H1 (cell line): ENCODE measurements at regions not wholly inside any gene's neighbourhood (a gene's known extent, or its start where the extent isn't known, plus 50 kb on each side); places are given as distances from the start of the nearest gene placed in this dataset.

Experiments
- CTCF ChIA-PET: fragments of 300-600 bp; sonication (Branson Sonifier 250); formaldehyde crosslinking; loops from one replicate; lab custom pipeline; 2021; ENCODE audit not compliant: partially characterized antibody; lab: Charles Lee
- POLR2A ChIA-PET: fragments of 300-600 bp; sonication (Branson Sonifier 250); formaldehyde crosslinking; loops from one replicate; lab custom pipeline; 2021; ENCODE audit warnings: inconsistent platforms; ENCODE audit not compliant: partially characterized antibody; lab: Charles Lee
- DNase-seq, 2 experiments: peaks; one replicate each; pipeline versions ENCODE4 v3.0.0 to v3.0.0-alpha.2; 2010 to 2022; ENCODE audit warnings: low spot score in 2 of 2, low read depth in 1 of 2, mixed read lengths in 1 of 2
- FAIRE-seq: peaks from 2 replicates; lab custom pipeline; 2011; peaks lifted over from hg19 to GRCh38; lab: Jason Lieb, UNC
- H2AFZ ChIP-seq: 2 replicates; pipeline ENCODE4 v1.8.1; 2012; ENCODE audit warnings: low read length, inconsistent platforms
- H2AK5ac ChIP-seq: 2 replicates; pipeline ENCODE4 v1.6.1; 2013; ENCODE audit warnings: low read depth, low read length
- H2BK120ac ChIP-seq: replicated peaks from 2 replicates; pipeline ENCODE3; 2013; ENCODE audit warnings: low read depth, low read length, inconsistent platforms
- H2BK12ac ChIP-seq: 2 replicates; pipeline ENCODE4 v1.6.1; 2013; ENCODE audit warnings: low read depth, low read length
- H2BK15ac ChIP-seq: 2 replicates; pipeline ENCODE4 v1.6.1; 2013; ENCODE audit warnings: low read length
- H2BK20ac ChIP-seq: 2 replicates; pipeline ENCODE4 v1.6.1; 2013; ENCODE audit warnings: low read length
- H2BK5ac ChIP-seq: 2 replicates; pipeline ENCODE4 v1.6.1; 2013; ENCODE audit warnings: low read depth, low read length
- H3K14ac ChIP-seq: 2 replicates; pipeline ENCODE4 v1.6.1; 2013; ENCODE audit warnings: inconsistent platforms; ENCODE audit not compliant: insufficient read length
- H3K18ac ChIP-seq: 2 replicates; pipeline ENCODE4 v1.6.1; 2013; ENCODE audit warnings: low read length; ENCODE audit errors: extremely low read depth
- H3K23ac ChIP-seq: 2 replicates; pipeline ENCODE4 v1.6.1; 2013; ENCODE audit warnings: inconsistent platforms; ENCODE audit not compliant: insufficient read length
- H3K23me2 ChIP-seq: 2 replicates; pipeline ENCODE4 v1.6.1; 2013; ENCODE audit warnings: low read depth, low read length
- H3K27ac ChIP-seq: 2 replicates; pipeline ENCODE4 v1.6.1; 2011; ENCODE audit warnings: low read depth, low read length, inconsistent platforms
- H3K27me3 ChIP-seq, 4 experiments: replicated peaks in 1 of 4; 1 replicate in 1 of 4; 2 replicates in 3 of 4; pipeline versions ENCODE4 v1.6.1 to v1.8.1; 2011 to 2013; ENCODE audit warnings: low read length in 3 of 4, mild to moderate bottlenecking in 3 of 4, inconsistent platforms in 2 of 4, mixed read lengths in 2 of 4, moderate library complexity in 1 of 4; ENCODE audit not compliant: control insufficient read depth in 3 of 4, insufficient read depth in 3 of 4; ENCODE audit errors: extremely low read depth in 1 of 4
- H3K36me3 ChIP-seq, 4 experiments: 2 replicates each; pipeline versions ENCODE4 v1.6.1 to v1.8.1; 2011 to 2013; ENCODE audit warnings: mild to moderate bottlenecking in 4 of 4, low read length in 3 of 4, moderate library complexity in 2 of 4, control low read depth in 1 of 4, inconsistent platforms in 1 of 4; ENCODE audit not compliant: insufficient read depth in 4 of 4, control insufficient read depth in 2 of 4
- H3K4ac ChIP-seq: replicated peaks from 2 replicates; pipeline ENCODE3; 2013; ENCODE audit warnings: low read length, low read depth, mixed read lengths, inconsistent platforms; ENCODE audit not compliant: insufficient read length
- H3K4me1 ChIP-seq, 4 experiments: replicated peaks in 1 of 4; 1 replicate in 1 of 4; 2 replicates in 3 of 4; pipeline versions ENCODE4 v1.6.1 to v1.8.1; 2011 to 2013; ENCODE audit warnings: low read length in 3 of 4, inconsistent platforms in 2 of 4, mixed read lengths in 1 of 4; ENCODE audit not compliant: insufficient read depth in 4 of 4, control insufficient read depth in 3 of 4
- H3K4me2 ChIP-seq, 2 experiments: 2 replicates each; pipeline versions ENCODE4 v1.6.1 to v1.8.1; 2011 to 2013; ENCODE audit warnings: low read depth in 2 of 2, low read length in 2 of 2, control low read depth in 1 of 2, inconsistent platforms in 1 of 2, mild to moderate bottlenecking in 1 of 2; ENCODE audit not compliant: insufficient read depth in 1 of 2
- H3K4me3 ChIP-seq, 4 experiments: fragments of 200-600, 300-600 bp in 1 of 4; sonication (generic), shearing (Covaris generic), sonication (Bioruptor Twin) in 1 of 4; 2 replicates each; pipeline versions ENCODE4 v1.5.1 to v1.8.1; 2011 to 2016; ENCODE audit warnings: low read length in 4 of 4, low read depth in 3 of 4, control low read depth in 2 of 4, inconsistent platforms in 2 of 4, mild to moderate bottlenecking in 2 of 4, mixed read lengths in 1 of 4, moderate library complexity in 1 of 4; ENCODE audit not compliant: insufficient read depth in 2 of 4; ENCODE audit errors: extremely low read depth in 1 of 4
- H3K56ac ChIP-seq: replicated peaks from 2 replicates; pipeline ENCODE3; 2013; ENCODE audit warnings: low read depth, mild to moderate bottlenecking, mixed read lengths, low read length, inconsistent platforms; ENCODE audit not compliant: insufficient read length
- H3K79me1 ChIP-seq: 2 replicates; pipeline ENCODE4 v1.6.1; 2013; ENCODE audit warnings: low read depth, low read length, control low read depth
- H3K79me2 ChIP-seq, 2 experiments: 2 replicates each; pipeline versions ENCODE4 v1.6.1 to v1.8.1; 2012 to 2013; ENCODE audit warnings: low read length in 2 of 2, mild to moderate bottlenecking in 2 of 2, inconsistent platforms in 1 of 2; ENCODE audit not compliant: insufficient read depth in 2 of 2, control insufficient read depth in 1 of 2
- H3K9ac ChIP-seq, 4 experiments: replicated peaks in 1 of 4; 1 replicate in 1 of 4; 2 replicates in 3 of 4; pipeline versions ENCODE4 v1.6.1 to v1.8.1; 2011 to 2013; ENCODE audit warnings: low read depth in 3 of 4, low read length in 3 of 4, control low read depth in 2 of 4, mild to moderate bottlenecking in 2 of 4, moderate library complexity in 2 of 4, inconsistent platforms in 1 of 4; ENCODE audit errors: extremely low read depth in 1 of 4
- H3K9me3 ChIP-seq, 2 experiments: 2 replicates each; pipeline versions ENCODE4 v1.6.1 to v1.8.1; 2012 to 2013; ENCODE audit warnings: mild to moderate bottlenecking in 2 of 2, moderate library complexity in 2 of 2, control low read depth in 1 of 2, inconsistent platforms in 1 of 2, low read depth in 1 of 2, low read length in 1 of 2, mixed read lengths in 1 of 2; ENCODE audit not compliant: insufficient read depth in 2 of 2
- H4K20me1 ChIP-seq, 2 experiments: replicated peaks in 1 of 2; 2 replicates each; pipeline versions ENCODE3 to v1.8.1; 2011 to 2013; ENCODE audit warnings: inconsistent platforms in 2 of 2, low read length in 2 of 2, mild to moderate bottlenecking in 1 of 2; ENCODE audit not compliant: insufficient read depth in 2 of 2, control insufficient read depth in 1 of 2
- H4K5ac ChIP-seq: 2 replicates; pipeline ENCODE4 v1.6.1; 2013; ENCODE audit warnings: low read length, low read depth, mixed read lengths, inconsistent platforms; ENCODE audit not compliant: insufficient read length
- H4K8ac ChIP-seq: 2 replicates; pipeline ENCODE4 v1.8.0; 2013; ENCODE audit warnings: mild to moderate bottlenecking, moderate library complexity, low read length, inconsistent platforms; ENCODE audit not compliant: insufficient read depth; ENCODE audit errors: extremely low read depth
- H4K91ac ChIP-seq: replicated peaks from 2 replicates; pipeline ENCODE3; 2013; ENCODE audit warnings: low read length, mixed read lengths, inconsistent platforms; ENCODE audit not compliant: insufficient read length
- ASH2L ChIP-seq: fragments of 200-600, 300-600 bp; sonication (generic); IDR thresholded peaks from one replicate; pipeline ENCODE4 v1.7.1; 2017; ENCODE audit warnings: low read length
- ATF3 ChIP-seq: IDR thresholded peaks from 2 replicates; pipeline ENCODE4 v1.6.1; 2011; ENCODE audit warnings: low read depth, mild to moderate bottlenecking, low read length; ENCODE audit not compliant: insufficient read depth
- POLR2A ChIP-seq, 2 experiments: IDR thresholded peaks; 1 replicate in 1 of 2; 2 replicates in 1 of 2; pipeline ENCODE4 v1.6.1; 2011; ENCODE audit warnings: low read depth in 2 of 2, low read length in 2 of 2, mild to moderate bottlenecking in 2 of 2; ENCODE audit errors: control extremely low read depth in 1 of 2
- RBBP5 ChIP-seq: IDR thresholded peaks from 2 replicates; pipeline ENCODE4 v1.7.1; 2012; ENCODE audit warnings: low read depth, mild to moderate bottlenecking, inconsistent platforms, low read length, moderate library complexity, borderline replicate concordance
- TAF7 ChIP-seq: optimal IDR thresholded peaks from 2 replicates; pipeline ENCODE3; 2011; ENCODE audit warnings: low read depth, mild to moderate bottlenecking, inconsistent platforms, low read length, moderate library complexity, borderline replicate concordance
- WGBS, 2 experiments: shearing (Covaris generic) in 1 of 2; methylation state at CpG; one replicate each; pipeline versions ENCODE4 v1.1.6 to v1.1.7; 2013 to 2015; ENCODE audit warnings: low lambda C conversion rate in 2 of 2, mixed read lengths in 2 of 2, inconsistent platforms in 1 of 2, low coverage in 1 of 2, missing lambda C conversion rate in 1 of 2; ENCODE audit not compliant: insufficient replicate concordance in 2 of 2, insufficient coverage in 1 of 2, insufficient read length in 1 of 2; ENCODE audit errors: extremely low coverage in 1 of 2, missing lambda C conversion rate in 1 of 2; 5-methylcytosine and 5-hydroxymethylcytosine counted together
- TF ChIP-seq, protein P1 (sequence below): IDR thresholded peaks from 2 replicates; pipeline ENCODE4 v1.6.1; 2012; ENCODE audit warnings: inconsistent platforms

- no peak overlapping the region for H3K4ac ChIP-seq
- no peak overlapping the region for H2AFZ ChIP-seq
- H3K9me3 ChIP-seq: no peaks in the 10 kb centered on the region
- no peak overlapping the region for H3K9ac ChIP-seq
- H2BK20ac ChIP-seq: no peak overlapping the region
- H3K14ac ChIP-seq: no peak overlapping the region
- no peaks in the 10 kb centered on the region for H3K23me2 ChIP-seq
- H4K5ac ChIP-seq: no peak overlapping the region
- H3K23ac ChIP-seq: no peak overlapping the region
- ChIA-PET CTCF (interaction anchor here (0.6 kb wide), 2 partner anchors 209 to 228 kb away, joined by 3 read pairs; no protein-coding TSS in a partner anchor), POLR2A (no interaction called here)
- no peak overlapping the region for H3K56ac ChIP-seq
- no peak overlapping the region for H4K8ac ChIP-seq
- H3K79me2 ChIP-seq: no peaks in the 10 kb centered on the region
- H3K18ac ChIP-seq: no peak overlapping the region
- H2BK5ac ChIP-seq: no peak overlapping the region
- no peak overlapping the region for H4K91ac ChIP-seq
- no peaks in the 10 kb centered on the region for H3K4me1 ChIP-seq
- no peaks in the 10 kb centered on the region for H4K20me1 ChIP-seq
- DNase-seq: no peak
- TF ChIP-seq ATF3 (no peak), ASH2L (no peak), POLR2A (IDR thresholded peaks at IDR 0.05; ENCODE audit: control extremely low read depth in 1 of 2, low read depth in 2 of 2, low read length in 2 of 2) (no peak), TAF7 (no peak), RBBP5 (no peak)
- TF ChIP-seq, protein P1, sequence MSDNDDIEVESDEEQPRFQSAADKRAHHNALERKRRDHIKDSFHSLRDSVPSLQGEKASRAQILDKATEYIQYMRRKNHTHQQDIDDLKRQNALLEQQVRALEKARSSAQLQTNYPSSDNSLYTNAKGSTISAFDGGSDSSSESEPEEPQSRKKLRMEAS: no peak
- no peaks in the 10 kb centered on the region for H3K27me3 ChIP-seq
- H3K79me1 ChIP-seq: no peaks in the 10 kb centered on the region
- no peak overlapping the region for H3K4me3 ChIP-seq
- no peak overlapping the region for H2BK15ac ChIP-seq
- H2BK12ac ChIP-seq: no peak overlapping the region
- H3K4me2 ChIP-seq: no peak overlapping the region
- no peaks in the 10 kb centered on the region for H3K36me3 ChIP-seq
- no peak overlapping the region for H2BK120ac ChIP-seq
- FAIRE-seq: no peak
- H3K27ac ChIP-seq: no peak overlapping the region
- WGBS, 2 experiments: 82% methylated on average over 2 of the region's 2 CpGs; no CpG with 5 or more reads in 1 of the 2 experiments
- no peak overlapping the region for H2AK5ac ChIP-seq
Measured at GRCh38 chr13:32877491-32877890, 138.7 kb upstream of the KL start.
